ENCODE measurements at regions not wholly inside any gene's neighbourhood (a gene's known extent, or its start where the extent isn't known, plus 50 kb on each side); places are given as distances from the start of the nearest gene placed in this dataset.

GRCh38 chr5:7094626-7095025, 301.3 kb upstream of the ADCY2 start:
- H3K27me3 Mint-ChIP-seq (ENCODE audit: low read depth), result peaks cover 21% of the 10 kb centered on the region
- TF ChIP-seq CTCF (conservative IDR thresholded peaks at IDR 0.05), result no peak
- H3K4me1 Mint-ChIP-seq, result no peaks in the 10 kb centered on the region
- no peaks in the 10 kb centered on the region for H3K36me3 Mint-ChIP-seq (ENCODE audit: low read depth)
- H3K4me3 Mint-ChIP-seq, result no peak overlapping the region
- H3K27ac Mint-ChIP-seq (ENCODE audit: unreplicated experiment), result no peak overlapping the region
- peak; percentile 59 for DNase-seq (ENCODE audit: low read depth, low spot score)
- no peaks in the 10 kb centered on the region for H3K9me3 Mint-ChIP-seq

- TF ChIP-seq CTCF (conservative IDR thresholded peaks at IDR 0.05), result no peak
- Mint-ChIP-seq H3K27me3 (ENCODE audit: low read depth) (peaks cover 29% of the 10 kb centered on the region), H3K36me3 (ENCODE audit: low read depth) (no peaks in the 10 kb centered on the region), H3K4me3 (no peak overlapping the region), H3K4me1 (no peaks in the 10 kb centered on the region), H3K9me3 (no peaks in the 10 kb centered on the region), H3K27ac (ENCODE audit: unreplicated experiment) (no peak overlapping the region)
- DNase-seq (ENCODE audit: low read depth, low spot score), result no peak
Observed at GRCh38 chr5:7096294-7096693, 299.6 kb upstream of the ADCY2 start.

GRCh38 chr5:7105358-7105757, 290.6 kb upstream of the ADCY2 start:
- no peaks in the 10 kb centered on the region for H3K4me1 Mint-ChIP-seq
- peaks cover 22% of the 10 kb centered on the region for H3K27me3 Mint-ChIP-seq (ENCODE audit: low read depth)
- no peaks in the 10 kb centered on the region for H3K9me3 Mint-ChIP-seq
- TF ChIP-seq CTCF (conservative IDR thresholded peaks at IDR 0.05), result no peak
- H3K27ac Mint-ChIP-seq (ENCODE audit: unreplicated experiment), result no peak overlapping the region
- DNase-seq (ENCODE audit: low read depth, low spot score), result no peak
- H3K4me3 Mint-ChIP-seq, result no peak overlapping the region
- no peaks in the 10 kb centered on the region for H3K36me3 Mint-ChIP-seq (ENCODE audit: low read depth)

- DNase-seq (ENCODE audit: low read depth, low spot score), result no peak
- no peaks in the 10 kb centered on the region for H3K36me3 Mint-ChIP-seq (ENCODE audit: low read depth)
- TF ChIP-seq CTCF (conservative IDR thresholded peaks at IDR 0.05), result no peak
- no peak overlapping the region for H3K4me3 Mint-ChIP-seq
- H3K9me3 Mint-ChIP-seq, result peaks cover 5% of the 10 kb centered on the region
- H3K27me3 Mint-ChIP-seq (ENCODE audit: low read depth), result peaks cover 8% of the 10 kb centered on the region
- no peaks in the 10 kb centered on the region for H3K4me1 Mint-ChIP-seq
- H3K27ac Mint-ChIP-seq (ENCODE audit: unreplicated experiment), result no peak overlapping the region
Observed at GRCh38 chr5:7117961-7118360, 278.0 kb upstream of the ADCY2 start.

- H3K4me3 Mint-ChIP-seq, result no peak overlapping the region
- H3K4me1 Mint-ChIP-seq, result no peaks in the 10 kb centered on the region
- H3K9me3 Mint-ChIP-seq, result peaks cover 2% of the 10 kb centered on the region
- no peak for DNase-seq (ENCODE audit: low read depth, low spot score)
- peaks cover 3% of the 10 kb centered on the region for H3K36me3 Mint-ChIP-seq (ENCODE audit: low read depth)
- H3K27ac Mint-ChIP-seq (ENCODE audit: unreplicated experiment), result no peak overlapping the region
- H3K27me3 Mint-ChIP-seq (ENCODE audit: low read depth), result no peaks in the 10 kb centered on the region
- TF ChIP-seq CTCF (conservative IDR thresholded peaks at IDR 0.05), result no peak
Observed at GRCh38 chr5:7131680-7132079, 264.3 kb upstream of the ADCY2 start.

- no peak for TF ChIP-seq CTCF (conservative IDR thresholded peaks at IDR 0.05)
- H3K4me3 Mint-ChIP-seq, result no peak overlapping the region
- H3K27me3 Mint-ChIP-seq (ENCODE audit: low read depth), result no peaks in the 10 kb centered on the region
- H3K4me1 Mint-ChIP-seq, result no peaks in the 10 kb centered on the region
- H3K27ac Mint-ChIP-seq (ENCODE audit: unreplicated experiment), result no peak overlapping the region
- H3K36me3 Mint-ChIP-seq (ENCODE audit: low read depth), result no peaks in the 10 kb centered on the region
- H3K9me3 Mint-ChIP-seq, result no peaks in the 10 kb centered on the region
- DNase-seq (ENCODE audit: low read depth, low spot score), result no peak
Observed at GRCh38 chr5:7146886-7147285, 249.1 kb upstream of the ADCY2 start.
